Esophagus muscularis mucosa (tissue), 4 donors: ENCODE measurements at regions not wholly inside any gene's neighbourhood (a gene's known extent, or its start where the extent isn't known, plus 50 kb on each side); places are given as distances from the start of the nearest gene placed in this dataset.

Experiments used
- EP300 ChIP-seq: sonication (generic); formaldehyde crosslinking; IDR thresholded peaks from one replicate; pipeline ENCODE4 v1.6.1; 2017; ENCODE audit warnings: antibody characterized with exemption
- POLR2A ChIP-seq: fragments of 450-650 bp; IDR thresholded peaks from one replicate; pipeline ENCODE4 v1.6.1; 2017; ENCODE audit warnings: antibody characterized with exemption, moderate library complexity, mild to moderate bottlenecking, low read depth
- POLR2AphosphoS5 ChIP-seq, 2 donors: sonication (generic); formaldehyde crosslinking; IDR thresholded peaks; one replicate each; pipeline ENCODE4 v1.6.1; 2017; ENCODE audit warnings: antibody characterized with exemption in 2 of 2
- TF ChIP-seq, protein P1 (sequence below), 3 experiments: fragments of 200-600 bp in 2 of 3; fragments of 450-650 bp in 1 of 3; sonication (generic) in 2 of 3; IDR thresholded peaks; one replicate each; pipeline ENCODE4 v1.5.1; 2017 to 2019; ENCODE audit warnings: antibody characterized with exemption in 3 of 3, mild to moderate bottlenecking in 2 of 3, moderate library complexity in 1 of 3

DNA sequence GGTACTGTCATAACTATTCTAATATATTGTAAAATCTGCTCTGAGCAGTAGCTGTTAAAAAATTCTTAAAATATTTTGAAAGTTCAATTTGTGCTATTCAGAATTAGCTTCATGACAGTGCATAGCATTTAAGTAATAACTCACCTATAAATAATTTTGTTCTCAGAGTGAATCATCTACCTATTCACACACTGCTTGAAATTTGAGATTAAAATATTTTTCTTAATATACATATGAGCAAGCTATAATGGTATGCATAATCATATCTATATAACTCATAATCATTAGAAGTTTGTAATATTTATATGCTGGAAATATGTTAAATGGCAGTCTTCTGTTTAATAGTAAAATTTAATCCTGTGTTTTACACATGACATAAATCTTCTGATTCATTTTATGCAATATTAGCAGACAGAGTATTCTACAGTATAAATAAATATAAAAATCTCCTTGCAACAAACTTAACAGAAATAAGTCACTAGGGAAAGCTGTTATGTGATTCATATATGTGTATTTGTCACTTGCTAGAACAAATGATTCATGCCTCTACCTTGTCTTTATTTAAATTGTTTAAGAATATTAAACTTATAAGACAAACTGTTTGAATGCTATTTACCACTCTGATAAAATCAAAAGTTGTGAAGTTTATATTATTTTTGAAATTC lies 710.8 kb downstream of the PLOD2 start:
- TF ChIP-seq POLR2AphosphoS5 (IDR thresholded peaks at IDR 0.05) (no peak), EP300 (no peak), POLR2A (no peak)
- TF ChIP-seq, protein P1, sequence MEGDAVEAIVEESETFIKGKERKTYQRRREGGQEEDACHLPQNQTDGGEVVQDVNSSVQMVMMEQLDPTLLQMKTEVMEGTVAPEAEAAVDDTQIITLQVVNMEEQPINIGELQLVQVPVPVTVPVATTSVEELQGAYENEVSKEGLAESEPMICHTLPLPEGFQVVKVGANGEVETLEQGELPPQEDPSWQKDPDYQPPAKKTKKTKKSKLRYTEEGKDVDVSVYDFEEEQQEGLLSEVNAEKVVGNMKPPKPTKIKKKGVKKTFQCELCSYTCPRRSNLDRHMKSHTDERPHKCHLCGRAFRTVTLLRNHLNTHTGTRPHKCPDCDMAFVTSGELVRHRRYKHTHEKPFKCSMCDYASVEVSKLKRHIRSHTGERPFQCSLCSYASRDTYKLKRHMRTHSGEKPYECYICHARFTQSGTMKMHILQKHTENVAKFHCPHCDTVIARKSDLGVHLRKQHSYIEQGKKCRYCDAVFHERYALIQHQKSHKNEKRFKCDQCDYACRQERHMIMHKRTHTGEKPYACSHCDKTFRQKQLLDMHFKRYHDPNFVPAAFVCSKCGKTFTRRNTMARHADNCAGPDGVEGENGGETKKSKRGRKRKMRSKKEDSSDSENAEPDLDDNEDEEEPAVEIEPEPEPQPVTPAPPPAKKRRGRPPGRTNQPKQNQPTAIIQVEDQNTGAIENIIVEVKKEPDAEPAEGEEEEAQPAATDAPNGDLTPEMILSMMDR (IDR thresholded peaks at IDR 0.05): no peak
